LNCaP clone FGC (cell line): ENCODE measurements at regions not wholly inside any gene's neighbourhood (a gene's known extent, or its start where the extent isn't known, plus 50 kb on each side); places are given as distances from the start of the nearest gene placed in this dataset.
"Not testable (repeated sequence)": the region's sequence is repeated elsewhere in the genome, so short reads cannot be mapped to it uniquely, and the experiment has no call there.

Experiments
- DNase-seq: peaks from one replicate; pipeline ENCODE4 v3.0.0-alpha.2; 2011; ENCODE audit warnings: low read depth
- H3K4me3 ChIP-seq: 2 replicates; pipeline ENCODE4 v1.5.1; 2011; ENCODE audit warnings: mild to moderate bottlenecking, low read depth, low read length, control low read depth
- CTCF ChIP-seq: IDR thresholded peaks from 2 replicates; pipeline ENCODE4 v1.5.1; 2012; ENCODE audit warnings: mild to moderate bottlenecking; ENCODE audit not compliant: control insufficient read depth, insufficient read depth; ENCODE audit errors: extremely low read depth

GRCh38 chr20:29878281-29878741 lies 1379.2 kb upstream of the DEFB115 start:
- DNase-seq, result peak; percentile 65
- TF ChIP-seq CTCF, result no peak
- peak overlapping the region; percentile 50 for H3K4me3 ChIP-seq

GRCh38 chr20:29878777-29879442 lies 1378.6 kb upstream of the DEFB115 start:
- TF ChIP-seq CTCF, result no peak
- DNase-seq, result no peak
- H3K4me3 ChIP-seq, result peak overlapping the region; percentile 50

- DNase-seq, result not testable (repeated sequence)
Observed at GRCh38 chr20:29881107-29881506, 1376.4 kb upstream of the DEFB115 start.

GRCh38 chr20:29883514-29884219 lies 1373.8 kb upstream of the DEFB115 start:
- not testable (repeated sequence) for H3K4me3 ChIP-seq, DNase-seq

More at GRCh38 chr20:29881107-29881506, 1376.4 kb upstream of the DEFB115 start:
- not testable (repeated sequence) for H3K4me3 ChIP-seq

GRCh38 chr20:29884322-29884721 lies 1373.1 kb upstream of the DEFB115 start:
- H3K4me3 ChIP-seq, DNase-seq: not testable (repeated sequence)

- H3K4me3 ChIP-seq, DNase-seq: not testable (repeated sequence)
Observed at GRCh38 chr20:29885282-29886185, 1371.9 kb upstream of the DEFB115 start.

- not testable (repeated sequence) for H3K4me3 ChIP-seq, DNase-seq
Observed at GRCh38 chr20:29891555-29891954, 1365.9 kb upstream of the DEFB115 start.
